Activated T-helper 17 cell treated with anti-CD3 and anti-CD28 coated beads, Interleukin-2, amount 50 U/mL, for 72 hours (primary cell): ENCODE measurements at regions not wholly inside any gene's neighbourhood (a gene's known extent, or its start where the extent isn't known, plus 50 kb on each side); places are given as distances from the start of the nearest gene placed in this dataset.

ENCODE experiments used
- ATAC-seq: fragments of 150-1000 bp; cut with Tn5 transposase; replicated peaks from 2 replicates; pipeline ENCODE4 v1.10.0; 2021; ENCODE audit warnings: mild to moderate bottlenecking, moderate library complexity
- H3K27ac Mint-ChIP-seq: one replicate; pipeline ENCODE4 v1.8.0; 2022; ENCODE audit warnings: mixed read lengths
- H3K27me3 Mint-ChIP-seq: one replicate; pipeline ENCODE4 v1.8.0; 2022; ENCODE audit warnings: mixed read lengths
- H3K36me3 Mint-ChIP-seq: one replicate; pipeline ENCODE4 v1.8.0; 2022; ENCODE audit warnings: low read depth, mild to moderate bottlenecking, mixed read lengths
- H3K4me1 Mint-ChIP-seq: one replicate; pipeline ENCODE4 v1.8.0; 2022; ENCODE audit warnings: mixed read lengths
- H3K4me3 Mint-ChIP-seq: one replicate; pipeline ENCODE4 v1.8.0; 2022; ENCODE audit warnings: mild to moderate bottlenecking, mixed read lengths
- H3K9me3 Mint-ChIP-seq: one replicate; pipeline ENCODE4 v1.8.0; 2022; ENCODE audit warnings: mixed read lengths

- H3K36me3 Mint-ChIP-seq, result no peaks in the 10 kb centered on the region
- no peaks in the 10 kb centered on the region for H3K27me3 Mint-ChIP-seq
- peaks cover 8% of the 10 kb centered on the region for H3K4me1 Mint-ChIP-seq
- no peak overlapping the region for H3K27ac Mint-ChIP-seq
- H3K9me3 Mint-ChIP-seq, result no peaks in the 10 kb centered on the region
- no peak for ATAC-seq
- H3K4me3 Mint-ChIP-seq, result no peak overlapping the region
Measured at GRCh38 chr15:63449731-63450130, 54.7 kb upstream of the USP3 start.

GRCh38 chr15:63450884-63451225 lies 53.5 kb upstream of the USP3 start:
- Mint-ChIP-seq H3K4me1 (peaks cover 8% of the 10 kb centered on the region), H3K9me3 (no peaks in the 10 kb centered on the region), H3K27ac (no peak overlapping the region), H3K36me3 (no peaks in the 10 kb centered on the region), H3K4me3 (no peak overlapping the region), H3K27me3 (no peaks in the 10 kb centered on the region)
- ATAC-seq, result no peak

DNA sequence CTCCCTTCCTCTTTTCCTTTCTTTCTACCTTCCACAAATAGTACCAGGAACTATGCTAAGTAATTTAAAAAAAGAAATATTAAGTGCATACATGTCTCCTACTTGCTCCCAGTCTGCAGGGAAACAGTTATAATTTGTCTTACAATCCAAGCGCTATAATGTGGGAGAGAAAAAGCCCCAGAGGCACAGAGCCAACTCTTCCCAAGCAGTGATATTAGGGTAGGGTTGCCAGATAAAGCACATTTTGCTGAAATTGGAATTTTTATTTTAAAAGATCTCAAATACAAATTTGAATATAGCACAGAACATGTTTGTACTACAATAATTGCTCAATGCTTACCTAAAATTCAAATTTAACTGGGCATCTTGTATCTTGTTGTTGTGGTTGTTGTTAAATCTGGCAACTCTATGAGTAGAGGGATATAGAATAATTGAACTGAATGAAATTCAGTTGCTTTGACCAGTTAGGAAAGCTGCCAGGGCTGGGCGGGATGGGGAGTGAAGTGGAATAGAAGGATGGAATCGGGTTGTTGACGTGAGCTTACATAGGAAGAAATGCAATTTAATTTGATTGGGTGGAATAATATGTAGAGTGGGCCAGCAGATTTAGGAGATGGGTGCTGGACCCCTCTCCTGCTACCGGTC lies 52.6 kb upstream of the USP3 start:
- ATAC-seq, result no peak
- Mint-ChIP-seq H3K4me1 (no peaks in the 10 kb centered on the region), H3K27ac (no peak overlapping the region), H3K36me3 (no peaks in the 10 kb centered on the region), H3K4me3 (no peak overlapping the region), H3K9me3 (no peaks in the 10 kb centered on the region), H3K27me3 (no peaks in the 10 kb centered on the region)

GRCh38 chr15:63452552-63453136 lies 51.7 kb upstream of the USP3 start:
- Mint-ChIP-seq H3K4me3 (no peak overlapping the region), H3K4me1 (no peaks in the 10 kb centered on the region), H3K36me3 (no peaks in the 10 kb centered on the region), H3K27ac (no peak overlapping the region), H3K9me3 (no peaks in the 10 kb centered on the region), H3K27me3 (no peaks in the 10 kb centered on the region)
- ATAC-seq, result no peak

- Mint-ChIP-seq H3K4me3 (no peak overlapping the region), H3K27me3 (no peaks in the 10 kb centered on the region), H3K27ac (no peak overlapping the region), H3K9me3 (no peaks in the 10 kb centered on the region), H3K4me1 (no peaks in the 10 kb centered on the region), H3K36me3 (no peaks in the 10 kb centered on the region)
- ATAC-seq, result no peak
Measured at GRCh38 chr15:63453186-63453905, 51.0 kb upstream of the USP3 start.

DNA sequence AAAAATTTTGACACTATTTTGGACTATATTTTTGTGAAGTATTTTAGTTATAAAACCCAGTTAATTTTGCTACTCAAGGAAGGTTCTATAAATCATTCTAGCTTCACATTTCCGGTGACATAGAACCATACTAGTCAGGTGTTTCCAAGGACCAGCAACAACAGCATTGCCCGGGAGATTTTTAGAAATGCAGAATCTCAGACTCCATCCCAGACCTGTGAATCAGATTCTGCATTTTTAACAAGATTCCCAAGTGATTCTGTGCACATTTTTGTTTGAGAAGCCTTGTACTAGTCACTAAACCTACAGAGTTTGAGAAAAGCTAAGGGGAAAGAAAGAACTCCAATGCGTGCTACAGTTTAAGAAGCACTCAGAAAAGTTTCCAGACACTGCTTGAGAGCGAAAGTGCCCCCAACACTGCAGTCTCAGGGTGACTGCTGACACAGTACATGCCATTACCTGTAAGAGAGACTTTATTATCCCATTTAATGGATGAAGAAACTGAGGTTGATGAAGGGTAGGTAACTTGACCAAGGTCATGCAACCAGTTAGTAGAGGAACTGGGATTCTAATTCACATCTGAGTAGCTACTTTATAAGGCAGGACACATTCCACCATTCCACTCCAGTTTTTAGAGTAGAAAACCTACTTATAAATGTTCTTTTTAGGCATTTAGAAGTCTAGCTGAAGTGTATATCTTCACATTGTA lies 49.7 kb upstream of the USP3 start:
- Mint-ChIP-seq H3K27ac (no peak overlapping the region), H3K9me3 (no peaks in the 10 kb centered on the region), H3K27me3 (no peaks in the 10 kb centered on the region), H3K4me1 (no peaks in the 10 kb centered on the region), H3K4me3 (no peak overlapping the region), H3K36me3 (no peaks in the 10 kb centered on the region)
- ATAC-seq, result no peak
